ENCODE measurements at regions not wholly inside any gene's neighbourhood (a gene's known extent, or its start where the extent isn't known, plus 50 kb on each side); places are given as distances from the start of the nearest gene placed in this dataset.

DNA sequence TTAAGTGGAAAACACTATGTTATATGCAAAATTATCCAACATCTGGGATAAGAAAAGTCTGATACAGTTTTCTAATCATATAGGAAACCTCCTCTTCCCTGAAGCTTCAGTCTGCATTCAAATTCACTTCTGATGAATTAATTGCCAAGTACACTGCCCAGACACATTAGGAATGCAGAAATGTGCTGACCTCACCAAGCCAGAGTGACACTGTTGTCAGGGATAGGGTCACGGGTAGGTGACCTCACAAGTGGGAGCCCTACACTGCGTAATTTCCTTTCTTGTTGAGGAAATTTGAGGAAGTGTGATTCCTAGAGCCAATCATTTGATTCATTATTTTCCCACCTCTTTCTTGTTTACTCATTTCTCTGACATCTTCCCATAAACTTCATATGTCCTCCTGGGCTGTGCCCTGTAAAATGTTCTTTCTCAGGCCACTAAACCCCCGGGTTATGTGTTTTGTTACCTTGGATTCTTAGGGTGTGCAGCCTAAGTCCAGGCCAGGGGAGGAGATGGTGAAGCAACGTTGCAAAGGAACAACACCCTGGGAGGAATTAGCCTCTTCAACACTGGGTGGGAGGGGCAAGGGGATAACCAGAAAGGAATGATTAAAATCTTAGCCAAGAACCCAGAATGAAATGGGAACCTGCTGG, 411.9 kb downstream of the MTRR start:
- Histone ChIP-seq H3K79me2 (no peaks in the 10 kb centered on the region), H3K4me2 (no peak overlapping the region), H3K4me3 (no peak overlapping the region), H3K9me3 (ENCODE audit: low read depth) (no peaks in the 10 kb centered on the region), H2AFZ (no peak overlapping the region), H3K27me3 (no peaks in the 10 kb centered on the region), H3K4me1 (ENCODE audit: insufficient read depth) (no peaks in the 10 kb centered on the region), H4K20me1 (ENCODE audit: insufficient read depth, poor library complexity, severe bottlenecking) (no peaks in the 10 kb centered on the region), H3K27ac (no peak overlapping the region), H3K36me3 (replicated peaks; ENCODE audit: insufficient read depth, low read depth) (no peaks in the 10 kb centered on the region), H3K9me2 (replicated peaks; ENCODE audit: insufficient read depth) (no peaks in the 10 kb centered on the region)
- DNase-seq (ENCODE audit: low spot score), result no peak
- TF ChIP-seq EZH2phosphoT487 (IDR thresholded peaks at IDR 0.05; ENCODE audit: low read depth, severe bottlenecking, unreplicated experiment) (no peak), EZH2 (IDR thresholded peaks at IDR 0.05; ENCODE audit: borderline replicate concordance) (no peak), CTCF (IDR thresholded peaks at IDR 0.05; ENCODE audit: poor library complexity) (no peak)
- 65% methylated on average over 4 of the region's 4 CpGs for WGBS (ENCODE audit: low lambda C conversion rate, missing lambda C conversion rate)

DNA sequence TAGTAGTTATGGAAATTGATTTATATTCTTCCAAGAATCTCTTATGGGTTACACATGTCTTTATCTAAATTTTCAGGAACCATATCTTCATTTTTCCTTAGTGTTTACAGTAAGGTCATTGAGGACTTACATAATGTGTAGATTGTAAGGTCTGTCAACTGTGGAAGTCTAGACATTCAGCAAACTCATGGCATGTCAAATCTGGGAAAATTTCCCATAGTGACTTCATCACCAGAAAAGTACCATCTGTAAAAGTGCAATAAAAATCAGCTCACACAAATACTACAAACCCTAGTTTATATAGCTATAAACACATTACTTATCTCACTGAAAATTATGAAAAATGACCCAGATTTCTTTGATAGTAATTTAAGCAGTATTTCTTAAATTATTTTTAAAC, 419.4 kb downstream of the MTRR start:
- Histone ChIP-seq H3K4me2 (no peak overlapping the region), H3K4me3 (no peak overlapping the region), H3K9me2 (replicated peaks; ENCODE audit: insufficient read depth) (no peaks in the 10 kb centered on the region), H3K79me2 (no peaks in the 10 kb centered on the region), H3K27ac (no peak overlapping the region), H2AFZ (no peak overlapping the region), H3K36me3 (replicated peaks; ENCODE audit: insufficient read depth, low read depth) (no peaks in the 10 kb centered on the region), H3K27me3 (no peaks in the 10 kb centered on the region), H4K20me1 (ENCODE audit: insufficient read depth, poor library complexity, severe bottlenecking) (no peaks in the 10 kb centered on the region), H3K4me1 (ENCODE audit: insufficient read depth) (no peaks in the 10 kb centered on the region), H3K9me3 (ENCODE audit: low read depth) (no peaks in the 10 kb centered on the region)
- TF ChIP-seq EZH2phosphoT487 (IDR thresholded peaks at IDR 0.05; ENCODE audit: low read depth, severe bottlenecking, unreplicated experiment), result no peak
- TF ChIP-seq CTCF (IDR thresholded peaks at IDR 0.05; ENCODE audit: poor library complexity), result no peak
- TF ChIP-seq EZH2 (IDR thresholded peaks at IDR 0.05; ENCODE audit: borderline replicate concordance), result no peak
- DNase-seq (ENCODE audit: low spot score), result no peak

DNA sequence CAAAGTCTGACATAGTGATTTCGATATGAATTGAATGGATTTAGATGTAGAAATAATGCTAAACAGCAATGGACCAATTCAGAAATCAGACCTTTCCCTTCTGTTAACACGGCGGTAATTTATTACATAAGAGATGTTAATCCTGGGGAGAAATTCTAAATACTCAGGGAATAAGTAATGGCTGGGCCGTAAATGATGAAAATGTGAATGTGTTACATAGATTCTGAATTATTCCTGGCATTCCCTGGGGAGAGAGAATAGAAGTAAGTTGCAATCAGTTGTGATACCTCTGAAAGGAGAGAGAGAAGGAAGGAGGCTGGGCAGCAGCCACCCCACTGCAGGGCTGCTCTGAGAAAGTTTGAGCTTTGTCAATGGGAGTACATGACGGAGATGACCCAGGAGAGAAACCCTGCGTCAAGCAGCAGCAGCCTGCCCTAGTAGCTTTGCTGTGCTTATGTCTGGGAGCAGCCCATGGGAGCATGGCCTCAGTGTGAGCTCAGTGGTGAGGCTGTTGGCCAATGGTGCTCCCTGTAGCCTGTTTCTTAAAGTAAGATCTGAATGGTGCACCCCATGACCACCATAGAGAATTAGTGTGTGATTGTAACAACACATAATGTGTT, 420.1 kb downstream of the MTRR start:
- no peaks in the 10 kb centered on the region for H3K9me3 ChIP-seq (ENCODE audit: low read depth)
- no peak overlapping the region for H3K4me2 ChIP-seq
- no peak overlapping the region for H3K27ac ChIP-seq
- no peak overlapping the region for H3K4me3 ChIP-seq
- H4K20me1 ChIP-seq (ENCODE audit: insufficient read depth, poor library complexity, severe bottlenecking), result no peaks in the 10 kb centered on the region
- no peaks in the 10 kb centered on the region for H3K36me3 ChIP-seq (replicated peaks; ENCODE audit: insufficient read depth, low read depth)
- no peaks in the 10 kb centered on the region for H3K4me1 ChIP-seq (ENCODE audit: insufficient read depth)
- no peaks in the 10 kb centered on the region for H3K79me2 ChIP-seq
- DNase-seq (ENCODE audit: low spot score), result no peak
- H2AFZ ChIP-seq, result no peak overlapping the region
- no peak for TF ChIP-seq EZH2 (IDR thresholded peaks at IDR 0.05; ENCODE audit: borderline replicate concordance)
- TF ChIP-seq EZH2phosphoT487 (IDR thresholded peaks at IDR 0.05; ENCODE audit: low read depth, severe bottlenecking, unreplicated experiment), result no peak
- no peak for TF ChIP-seq CTCF (IDR thresholded peaks at IDR 0.05; ENCODE audit: poor library complexity)
- WGBS (ENCODE audit: low lambda C conversion rate, missing lambda C conversion rate), result 78% methylated on average over 6 of the region's 6 CpGs
- no peaks in the 10 kb centered on the region for H3K9me2 ChIP-seq (replicated peaks; ENCODE audit: insufficient read depth)
- no peaks in the 10 kb centered on the region for H3K27me3 ChIP-seq
